ENCODE measurements at regions not wholly inside any gene's neighbourhood (a gene's known extent, or its start where the extent isn't known, plus 50 kb on each side); places are given as distances from the start of the nearest gene placed in this dataset.

- no peaks in the 10 kb centered on the region for H3K36me3 ChIP-seq (ENCODE audit: control insufficient read depth in 4 of 4, insufficient read depth in 4 of 4, low read length in 3 of 4)
- WGBS (ENCODE audit: insufficient coverage), result no CpG with 5 or more reads among the region's 1 CpG
- no peak overlapping the region for H3K27ac ChIP-seq (ENCODE audit: insufficient read depth in 1 of 2, low read depth in 1 of 2, low read length in 2 of 2, poor library complexity in 1 of 2, severe bottlenecking in 2 of 2)
- ChIA-PET POLR2A (no interaction called here), CTCF (no interaction called here)
- DNase-seq, result no peak
- H3K4me3 ChIP-seq (ENCODE audit: control insufficient read depth in 1 of 7, extremely low read depth in 1 of 7, insufficient read depth in 4 of 7, low read depth in 2 of 7, low read length in 6 of 7), result no peak overlapping the region
- H3K9me3 ChIP-seq (ENCODE audit: control extremely low read depth in 1 of 5, control insufficient read depth in 4 of 5, insufficient read depth in 2 of 5, low read depth in 1 of 5, low read length in 4 of 5), result peaks cover 0 to 5% (median 0%) of the 10 kb centered on the region in 5 experiments
- H3K27me3 ChIP-seq (replicated peaks in 2 of 5; ENCODE audit: control insufficient read depth in 4 of 5, insufficient read depth in 5 of 5, low read length in 4 of 5), result no peaks in the 10 kb centered on the region
- no peaks in the 10 kb centered on the region for H3K4me1 ChIP-seq (ENCODE audit: control extremely low read depth in 1 of 4, control insufficient read depth in 4 of 4, insufficient read depth in 4 of 4, low read length in 3 of 4)
Measured at GRCh38 chr19:23505738-23506137, 110.5 kb upstream of the ZNF91 start.

- no peaks in the 10 kb centered on the region for H3K36me3 ChIP-seq (ENCODE audit: control insufficient read depth in 4 of 4, insufficient read depth in 4 of 4, low read length in 3 of 4)
- POLR2A ChIA-PET, result no interaction called here
- no peak for DNase-seq
- WGBS (ENCODE audit: insufficient coverage), result 91% methylated on average over 4 of the region's 5 CpGs
- no peaks in the 10 kb centered on the region for H3K27me3 ChIP-seq (replicated peaks in 2 of 5; ENCODE audit: control insufficient read depth in 4 of 5, insufficient read depth in 5 of 5, low read length in 4 of 5)
- no peak overlapping the region for H3K27ac ChIP-seq (ENCODE audit: insufficient read depth in 1 of 2, low read depth in 1 of 2, low read length in 2 of 2, poor library complexity in 1 of 2, severe bottlenecking in 2 of 2)
- CTCF ChIA-PET, result no interaction called here
- no peak overlapping the region for H3K4me3 ChIP-seq (ENCODE audit: control insufficient read depth in 1 of 7, extremely low read depth in 1 of 7, insufficient read depth in 4 of 7, low read depth in 2 of 7, low read length in 6 of 7)
- peaks cover 0 to 7% (median 5%) of the 10 kb centered on the region in 5 experiments for H3K9me3 ChIP-seq (ENCODE audit: control extremely low read depth in 1 of 5, control insufficient read depth in 4 of 5, insufficient read depth in 2 of 5, low read depth in 1 of 5, low read length in 4 of 5)
- no peaks in the 10 kb centered on the region for H3K4me1 ChIP-seq (ENCODE audit: control extremely low read depth in 1 of 4, control insufficient read depth in 4 of 4, insufficient read depth in 4 of 4, low read length in 3 of 4)
Measured at GRCh38 chr19:23482829-23483228, 87.6 kb upstream of the ZNF91 start.

- CTCF ChIA-PET, result no interaction called here
- H3K27me3 ChIP-seq (replicated peaks in 2 of 5; ENCODE audit: control insufficient read depth in 4 of 5, insufficient read depth in 5 of 5, low read length in 4 of 5), result no peaks in the 10 kb centered on the region
- H3K9me3 ChIP-seq (ENCODE audit: control extremely low read depth in 1 of 5, control insufficient read depth in 4 of 5, insufficient read depth in 2 of 5, low read depth in 1 of 5, low read length in 4 of 5), result peaks cover 0 to 10% (median 5%) of the 10 kb centered on the region in 5 experiments
- DNase-seq, result no peak
- H3K4me3 ChIP-seq (ENCODE audit: control insufficient read depth in 1 of 7, extremely low read depth in 1 of 7, insufficient read depth in 4 of 7, low read depth in 2 of 7, low read length in 6 of 7), result no peak overlapping the region
- POLR2A ChIA-PET, result no interaction called here
- no peak overlapping the region for H3K27ac ChIP-seq (ENCODE audit: insufficient read depth in 1 of 2, low read depth in 1 of 2, low read length in 2 of 2, poor library complexity in 1 of 2, severe bottlenecking in 2 of 2)
- H3K4me1 ChIP-seq (ENCODE audit: control extremely low read depth in 1 of 4, control insufficient read depth in 4 of 4, insufficient read depth in 4 of 4, low read length in 3 of 4), result no peaks in the 10 kb centered on the region
- no peaks in the 10 kb centered on the region for H3K36me3 ChIP-seq (ENCODE audit: control insufficient read depth in 4 of 4, insufficient read depth in 4 of 4, low read length in 3 of 4)
- WGBS (ENCODE audit: insufficient coverage), result 58% methylated on average over 2 of the region's 2 CpGs
Measured at GRCh38 chr19:23481043-23481442, 85.8 kb upstream of the ZNF91 start.

- H3K4me1 ChIP-seq (ENCODE audit: control extremely low read depth in 1 of 4, control insufficient read depth in 4 of 4, insufficient read depth in 4 of 4, low read length in 3 of 4), result no peaks in the 10 kb centered on the region
- ChIA-PET POLR2A (no interaction called here), CTCF (no interaction called here)
- no peak overlapping the region for H3K27ac ChIP-seq (ENCODE audit: insufficient read depth in 1 of 2, low read depth in 1 of 2, low read length in 2 of 2, poor library complexity in 1 of 2, severe bottlenecking in 2 of 2)
- no CpG with 5 or more reads among the region's 2 CpGs for WGBS (ENCODE audit: insufficient coverage)
- no peak overlapping the region for H3K4me3 ChIP-seq (ENCODE audit: control insufficient read depth in 1 of 7, extremely low read depth in 1 of 7, insufficient read depth in 4 of 7, low read depth in 2 of 7, low read length in 6 of 7)
- H3K9me3 ChIP-seq (ENCODE audit: control extremely low read depth in 1 of 5, control insufficient read depth in 4 of 5, insufficient read depth in 2 of 5, low read depth in 1 of 5, low read length in 4 of 5), result peaks cover 0 to 22% (median 11%) of the 10 kb centered on the region in 5 experiments
- peaks cover 0 to 11% (median 3%) of the 10 kb centered on the region in 5 experiments for H3K27me3 ChIP-seq (replicated peaks in 2 of 5; ENCODE audit: control insufficient read depth in 4 of 5, insufficient read depth in 5 of 5, low read length in 4 of 5)
- DNase-seq, result no peak
- H3K36me3 ChIP-seq (ENCODE audit: control insufficient read depth in 4 of 4, insufficient read depth in 4 of 4, low read length in 3 of 4), result no peaks in the 10 kb centered on the region
Measured at GRCh38 chr19:23475477-23475876, 80.2 kb upstream of the ZNF91 start.

- no peaks in the 10 kb centered on the region for H3K4me1 ChIP-seq (ENCODE audit: control extremely low read depth in 1 of 4, control insufficient read depth in 4 of 4, insufficient read depth in 4 of 4, low read length in 3 of 4)
- no peak overlapping the region for H3K27ac ChIP-seq (ENCODE audit: insufficient read depth in 1 of 2, low read depth in 1 of 2, low read length in 2 of 2, poor library complexity in 1 of 2, severe bottlenecking in 2 of 2)
- H3K9me3 ChIP-seq (ENCODE audit: control extremely low read depth in 1 of 5, control insufficient read depth in 4 of 5, insufficient read depth in 2 of 5, low read depth in 1 of 5, low read length in 4 of 5), result peaks cover 3 to 25% (median 14%) of the 10 kb centered on the region in 5 experiments
- CTCF ChIA-PET, result no interaction called here
- no peaks in the 10 kb centered on the region for H3K36me3 ChIP-seq (ENCODE audit: control insufficient read depth in 4 of 4, insufficient read depth in 4 of 4, low read length in 3 of 4)
- H3K27me3 ChIP-seq (replicated peaks in 2 of 5; ENCODE audit: control insufficient read depth in 4 of 5, insufficient read depth in 5 of 5, low read length in 4 of 5), result peaks cover 0 to 14% (median 3%) of the 10 kb centered on the region in 5 experiments
- H3K4me3 ChIP-seq (ENCODE audit: control insufficient read depth in 1 of 7, extremely low read depth in 1 of 7, insufficient read depth in 4 of 7, low read depth in 2 of 7, low read length in 6 of 7), result no peak overlapping the region
- no peak for DNase-seq
- POLR2A ChIA-PET, result no interaction called here
Measured at GRCh38 chr19:23474761-23475160, 79.5 kb upstream of the ZNF91 start.

- Histone ChIP-seq H3K9me3 (ENCODE audit: control extremely low read depth in 1 of 5, control insufficient read depth in 4 of 5, insufficient read depth in 2 of 5, low read depth in 1 of 5, low read length in 4 of 5) (peaks cover 3 to 30% (median 16%) of the 10 kb centered on the region in 5 experiments), H3K4me1 (ENCODE audit: control extremely low read depth in 1 of 4, control insufficient read depth in 4 of 4, insufficient read depth in 4 of 4, low read length in 3 of 4) (no peaks in the 10 kb centered on the region), H3K27ac (ENCODE audit: insufficient read depth in 1 of 2, low read depth in 1 of 2, low read length in 2 of 2, poor library complexity in 1 of 2, severe bottlenecking in 2 of 2) (no peak overlapping the region), H3K36me3 (ENCODE audit: control insufficient read depth in 4 of 4, insufficient read depth in 4 of 4, low read length in 3 of 4) (no peaks in the 10 kb centered on the region), H3K4me3 (ENCODE audit: control insufficient read depth in 1 of 7, extremely low read depth in 1 of 7, insufficient read depth in 4 of 7, low read depth in 2 of 7, low read length in 6 of 7) (no peak overlapping the region), H3K27me3 (replicated peaks in 2 of 5; ENCODE audit: control insufficient read depth in 4 of 5, insufficient read depth in 5 of 5, low read length in 4 of 5) (peaks cover 0 to 14% (median 3%) of the 10 kb centered on the region in 5 experiments)
- POLR2A ChIA-PET, result no interaction called here
- no peak for DNase-seq
- CTCF ChIA-PET, result no interaction called here
Measured at GRCh38 chr19:23474172-23474571, 78.9 kb upstream of the ZNF91 start.

- H3K27me3 ChIP-seq (replicated peaks in 2 of 5; ENCODE audit: control insufficient read depth in 4 of 5, insufficient read depth in 5 of 5, low read length in 4 of 5), result peaks cover 0 to 14% (median 3%) of the 10 kb centered on the region in 5 experiments
- CTCF ChIA-PET, result no interaction called here
- H3K4me3 ChIP-seq (ENCODE audit: control insufficient read depth in 1 of 7, extremely low read depth in 1 of 7, insufficient read depth in 4 of 7, low read depth in 2 of 7, low read length in 6 of 7), result no peak overlapping the region
- POLR2A ChIA-PET, result no interaction called here
- DNase-seq, result no peak
- peaks cover 2 to 38% (median 18%) of the 10 kb centered on the region in 5 experiments for H3K9me3 ChIP-seq (ENCODE audit: control extremely low read depth in 1 of 5, control insufficient read depth in 4 of 5, insufficient read depth in 2 of 5, low read depth in 1 of 5, low read length in 4 of 5)
- no peaks in the 10 kb centered on the region for H3K4me1 ChIP-seq (ENCODE audit: control extremely low read depth in 1 of 4, control insufficient read depth in 4 of 4, insufficient read depth in 4 of 4, low read length in 3 of 4)
- H3K36me3 ChIP-seq (ENCODE audit: control insufficient read depth in 4 of 4, insufficient read depth in 4 of 4, low read length in 3 of 4), result no peaks in the 10 kb centered on the region
- H3K27ac ChIP-seq (ENCODE audit: insufficient read depth in 1 of 2, low read depth in 1 of 2, low read length in 2 of 2, poor library complexity in 1 of 2, severe bottlenecking in 2 of 2), result no peak overlapping the region
- WGBS (ENCODE audit: insufficient coverage), result 12% methylated on average over 31 of the region's 48 CpGs
Measured at GRCh38 chr19:23470873-23471545, 75.7 kb upstream of the ZNF91 start.
